Loucy (cell line): ENCODE measurements at regions not wholly inside any gene's neighbourhood (a gene's known extent, or its start where the extent isn't known, plus 50 kb on each side); places are given as distances from the start of the nearest gene placed in this dataset.

ENCODE experiments used
- H2AFZ ChIP-seq: fragments of 200-600 bp; sonication (generic); 2 replicates; pipeline ENCODE4 v1.6.0; 2016; ENCODE audit warnings: antibody characterized with exemption, mild to moderate bottlenecking, low read length, moderate library complexity
- H3F3A ChIP-seq: fragments of 200-600 bp; 2 replicates; pipeline ENCODE4 v1.6.0; 2016; ENCODE audit warnings: antibody characterized with exemption, low read depth, mild to moderate bottlenecking
- H3K27me3 ChIP-seq: fragments of 200-600 bp; sonication (generic); 2 replicates; pipeline ENCODE4 v1.6.1; 2014; ENCODE audit warnings: low read length, mild to moderate bottlenecking; ENCODE audit not compliant: insufficient read depth, poor library complexity, severe bottlenecking
- H3K36me3 ChIP-seq: fragments of 200-600 bp; sonication (generic); 2 replicates; pipeline ENCODE4 v1.6.1; 2016; ENCODE audit warnings: low read length; ENCODE audit not compliant: insufficient read depth
- H3K4me1 ChIP-seq: fragments of 200-600 bp; sonication (generic); 2 replicates; pipeline ENCODE4 v1.5.1; 2014; ENCODE audit warnings: low read length, mild to moderate bottlenecking; ENCODE audit not compliant: insufficient read depth, poor library complexity, severe bottlenecking
- H3K4me2 ChIP-seq: fragments of 200-600 bp; sonication (generic); 2 replicates; pipeline ENCODE4 v1.6.0; 2014; ENCODE audit warnings: antibody characterized with exemption, low read length, low read depth, mild to moderate bottlenecking; ENCODE audit not compliant: poor library complexity, severe bottlenecking
- H3K4me3 ChIP-seq: fragments of 200-600 bp; sonication (generic); 2 replicates; pipeline ENCODE4 v1.5.1; 2014; ENCODE audit warnings: low read length, mild to moderate bottlenecking, mixed read lengths; ENCODE audit not compliant: poor library complexity, severe bottlenecking
- H3K79me2 ChIP-seq: fragments of 200-600 bp; sonication (generic); 2 replicates; pipeline ENCODE4 v1.6.1; 2014; ENCODE audit warnings: low read length; ENCODE audit not compliant: insufficient read depth
- H3K9ac ChIP-seq: fragments of 200-600 bp; sonication (generic); 2 replicates; pipeline ENCODE4 v1.6.0; 2014; ENCODE audit warnings: mild to moderate bottlenecking, low read depth, low read length, moderate library complexity; ENCODE audit not compliant: poor library complexity, severe bottlenecking
- H3K9me2 ChIP-seq: fragments of 200-600 bp; sonication (generic); replicated peaks from 2 replicates; pipeline ENCODE4 v1.6.1; 2016; ENCODE audit warnings: low read depth, low read length, mixed read lengths
- H3K9me3 ChIP-seq: fragments of 200-600 bp; sonication (generic); 2 replicates; pipeline ENCODE4 v1.6.1; 2014; ENCODE audit warnings: mild to moderate bottlenecking, antibody characterized with exemption, low read length, low read depth; ENCODE audit not compliant: insufficient read depth
- H4K20me1 ChIP-seq: fragments of 200-600 bp; sonication (generic); 2 replicates; pipeline ENCODE4 v1.6.0; 2014; ENCODE audit warnings: antibody characterized with exemption, low read length, mild to moderate bottlenecking; ENCODE audit not compliant: insufficient read depth, poor library complexity, severe bottlenecking
- EZH2phosphoT487 ChIP-seq: fragments of 200-600 bp; IDR thresholded peaks from 2 replicates; pipeline ENCODE4 v1.6.1; 2018; ENCODE audit warnings: antibody characterized with exemption, mild to moderate bottlenecking, moderate library complexity, borderline replicate concordance
- TF ChIP-seq, protein P1 (sequence below): fragments of 200-600 bp; sonication (generic); conservative IDR thresholded peaks from 2 replicates; pipeline ENCODE4 v1.5.1; 2014; ENCODE audit warnings: mild to moderate bottlenecking, antibody characterized with exemption, low read length

DNA sequence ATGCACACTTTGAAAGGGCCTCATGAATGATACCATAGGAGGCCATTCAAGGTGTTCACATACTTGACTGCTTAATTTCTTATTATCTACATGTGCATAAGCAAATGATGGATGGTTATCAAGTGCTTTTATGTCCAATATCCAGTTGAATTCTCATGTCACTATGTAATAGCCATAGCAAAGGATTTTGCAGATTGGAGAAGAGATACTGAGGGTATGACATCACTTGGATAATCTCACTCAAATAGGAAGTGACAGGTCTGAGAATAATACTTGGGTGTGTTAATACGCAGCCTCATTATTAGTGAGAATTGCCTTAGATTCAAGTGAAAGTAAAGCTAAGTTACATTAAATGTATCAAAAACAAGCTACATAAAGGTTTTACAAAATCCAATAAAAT lies 1208.6 kb downstream of the CDH11 start:
- Histone ChIP-seq H3K4me2 (no peak overlapping the region), H4K20me1 (no peaks in the 10 kb centered on the region), H3F3A (no peaks in the 10 kb centered on the region), H3K9me3 (no peaks in the 10 kb centered on the region; the same call in 1 of the 2 replicates), H2AFZ (no peak overlapping the region), H3K4me1 (no peaks in the 10 kb centered on the region), H3K9me2 (no peaks in the 10 kb centered on the region), H3K27me3 (no peaks in the 10 kb centered on the region), H3K36me3 (no peaks in the 10 kb centered on the region), H3K79me2 (no peaks in the 10 kb centered on the region), H3K4me3 (no peak overlapping the region), H3K9ac (no peak overlapping the region)
- no peak for TF ChIP-seq EZH2phosphoT487
- TF ChIP-seq, protein P1, sequence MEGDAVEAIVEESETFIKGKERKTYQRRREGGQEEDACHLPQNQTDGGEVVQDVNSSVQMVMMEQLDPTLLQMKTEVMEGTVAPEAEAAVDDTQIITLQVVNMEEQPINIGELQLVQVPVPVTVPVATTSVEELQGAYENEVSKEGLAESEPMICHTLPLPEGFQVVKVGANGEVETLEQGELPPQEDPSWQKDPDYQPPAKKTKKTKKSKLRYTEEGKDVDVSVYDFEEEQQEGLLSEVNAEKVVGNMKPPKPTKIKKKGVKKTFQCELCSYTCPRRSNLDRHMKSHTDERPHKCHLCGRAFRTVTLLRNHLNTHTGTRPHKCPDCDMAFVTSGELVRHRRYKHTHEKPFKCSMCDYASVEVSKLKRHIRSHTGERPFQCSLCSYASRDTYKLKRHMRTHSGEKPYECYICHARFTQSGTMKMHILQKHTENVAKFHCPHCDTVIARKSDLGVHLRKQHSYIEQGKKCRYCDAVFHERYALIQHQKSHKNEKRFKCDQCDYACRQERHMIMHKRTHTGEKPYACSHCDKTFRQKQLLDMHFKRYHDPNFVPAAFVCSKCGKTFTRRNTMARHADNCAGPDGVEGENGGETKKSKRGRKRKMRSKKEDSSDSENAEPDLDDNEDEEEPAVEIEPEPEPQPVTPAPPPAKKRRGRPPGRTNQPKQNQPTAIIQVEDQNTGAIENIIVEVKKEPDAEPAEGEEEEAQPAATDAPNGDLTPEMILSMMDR, result no peak

DNA sequence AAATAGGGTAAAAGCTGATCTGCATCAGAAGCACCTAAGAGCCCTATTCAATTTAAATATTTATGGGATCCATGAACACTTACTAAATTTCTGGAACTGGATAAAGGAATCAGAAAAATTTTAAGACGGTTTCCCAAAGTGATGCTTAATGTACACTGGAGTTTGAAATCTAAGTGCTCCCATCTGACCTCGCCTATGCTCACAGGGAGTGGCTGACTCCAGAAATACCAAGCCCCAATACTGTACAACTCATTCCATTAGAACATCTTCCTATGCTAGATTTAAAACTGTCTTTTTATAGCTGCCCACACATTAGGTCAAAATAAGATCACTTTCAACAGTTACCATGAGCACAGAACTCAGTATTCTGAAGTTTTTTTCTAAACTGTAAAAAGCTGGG lies 1214.6 kb downstream of the CDH11 start:
- TF ChIP-seq EZH2phosphoT487, result no peak
- TF ChIP-seq, protein P1, result no peak

DNA sequence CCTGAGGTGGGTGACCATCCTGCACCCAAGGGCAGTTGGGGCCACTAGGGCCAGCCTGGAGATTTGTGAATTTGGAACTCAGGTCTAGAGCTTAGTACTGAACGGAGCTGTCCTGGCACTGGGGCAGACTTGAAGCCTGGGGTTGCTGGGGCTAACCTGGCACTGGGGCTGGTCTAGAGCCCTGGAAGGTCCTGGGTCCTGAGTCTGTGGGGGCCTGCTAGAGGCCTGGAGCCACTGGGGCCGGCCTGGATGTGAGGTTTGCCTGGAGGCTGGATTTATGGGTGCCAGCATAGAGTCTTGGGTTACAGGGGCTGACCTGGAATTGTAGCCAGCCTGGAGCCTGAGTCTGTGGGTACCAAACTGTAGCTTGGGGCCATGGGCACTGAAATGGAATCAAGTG lies 1216.9 kb downstream of the CDH11 start:
- no peaks in the 10 kb centered on the region for H3K9me2 ChIP-seq
- no peak overlapping the region for H3K9ac ChIP-seq
- TF ChIP-seq EZH2phosphoT487, result no peak
- TF ChIP-seq, protein P1, result no peak
- H3K4me2 ChIP-seq, result no peak overlapping the region
- H3K4me1 ChIP-seq, result no peaks in the 10 kb centered on the region
- no peaks in the 10 kb centered on the region for H3F3A ChIP-seq
- H3K36me3 ChIP-seq, result no peaks in the 10 kb centered on the region
- no peak overlapping the region for H2AFZ ChIP-seq
- no peaks in the 10 kb centered on the region for H4K20me1 ChIP-seq
- no peak overlapping the region for H3K4me3 ChIP-seq
- no peaks in the 10 kb centered on the region; the same call in 1 of the 2 replicates for H3K9me3 ChIP-seq
- H3K27me3 ChIP-seq, result no peaks in the 10 kb centered on the region
- H3K79me2 ChIP-seq, result no peaks in the 10 kb centered on the region

More for the DNA sequence above, 1214.6 kb downstream of the CDH11 start:
- Histone ChIP-seq H3K4me2 (no peak overlapping the region), H3K9me2 (no peaks in the 10 kb centered on the region), H2AFZ (no peak overlapping the region), H3K36me3 (no peaks in the 10 kb centered on the region), H3K9me3 (no peaks in the 10 kb centered on the region; the same call in 1 of the 2 replicates), H3K4me3 (no peak overlapping the region), H4K20me1 (no peaks in the 10 kb centered on the region), H3F3A (no peaks in the 10 kb centered on the region), H3K4me1 (no peaks in the 10 kb centered on the region), H3K79me2 (no peaks in the 10 kb centered on the region), H3K27me3 (no peaks in the 10 kb centered on the region), H3K9ac (no peak overlapping the region)
